Ascending aorta (tissue), 2 donors: ENCODE measurements at regions not wholly inside any gene's neighbourhood (a gene's known extent, or its start where the extent isn't known, plus 50 kb on each side); places are given as distances from the start of the nearest gene placed in this dataset.

Experiments
- DNase-seq, 2 donors: peaks; one replicate each; pipeline ENCODE4 v3.0.0-alpha.2; 2019; ENCODE audit warnings: low spot score in 2 of 2
- H3K27ac ChIP-seq, 2 donors: fragments of 200-600 bp; sonication (generic); one replicate each; pipeline ENCODE4 v1.5.1; 2016 to 2017; ENCODE audit warnings: mild to moderate bottlenecking in 1 of 2
- H3K27me3 ChIP-seq: fragments of 200-600 bp; sonication (generic); one replicate; pipeline ENCODE4 v1.5.1; 2017
- H3K36me3 ChIP-seq, 2 donors: fragments of 200-600 bp; sonication (generic); one replicate each; pipeline ENCODE4 v1.5.1; 2016
- H3K4me1 ChIP-seq, 2 donors: fragments of 200-600 bp; sonication (generic); one replicate each; pipeline ENCODE4 v1.5.1; 2016 to 2017; ENCODE audit warnings: mild to moderate bottlenecking in 1 of 2
- H3K4me3 ChIP-seq, 2 donors: fragments of 200-600 bp; sonication (generic); one replicate each; pipeline ENCODE4 v1.5.1; 2016 to 2017; ENCODE audit warnings: mild to moderate bottlenecking in 1 of 2
- H3K9me3 ChIP-seq, 2 donors: fragments of 200-600 bp; sonication (generic); one replicate each; pipeline ENCODE4 v1.5.1; 2016
- CTCF ChIP-seq, 3 experiments: fragments of 200-600 bp in 2 of 3; fragments of 450-650 bp in 1 of 3; sonication (generic) in 2 of 3; IDR thresholded peaks; one replicate each; pipeline ENCODE4 v1.5.1; 2016 to 2019; ENCODE audit warnings: antibody characterized with exemption in 3 of 3, mild to moderate bottlenecking in 1 of 3, moderate library complexity in 1 of 3
- intact Hi-C: fragments of 100-400 bp; cut with DNase I; formaldehyde crosslinking; loops from one replicate; pipeline ENCODE4 v1.15.1; 2023

GRCh38 chr10:91156196-91156595, 64.3 kb upstream of the PCGF5 start:
- Histone ChIP-seq H3K4me1 (no peaks in the 10 kb centered on the region), H3K27me3 (no peaks in the 10 kb centered on the region), H3K36me3 (no peaks in the 10 kb centered on the region), H3K4me3 (no peak overlapping the region), H3K9me3 (no peaks in the 10 kb centered on the region), H3K27ac (no peak overlapping the region)
- intact Hi-C loops: no loop called here
- TF ChIP-seq CTCF (IDR thresholded peaks at IDR 0.05): no peak
- DNase-seq: no peak

- Histone ChIP-seq H3K4me1 (no peaks in the 10 kb centered on the region), H3K27ac (no peak overlapping the region), H3K27me3 (no peaks in the 10 kb centered on the region), H3K9me3 (no peaks in the 10 kb centered on the region), H3K36me3 (no peaks in the 10 kb centered on the region), H3K4me3 (no peak overlapping the region)
- intact Hi-C loops: no loop called here
- TF ChIP-seq CTCF (IDR thresholded peaks at IDR 0.05): no peak
- DNase-seq: no peak
Measured at GRCh38 chr10:91159254-91159783, 61.1 kb upstream of the PCGF5 start.

GRCh38 chr10:91162050-91162494, 58.4 kb upstream of the PCGF5 start:
- H3K9me3 ChIP-seq: no peaks in the 10 kb centered on the region
- H3K27me3 ChIP-seq: no peaks in the 10 kb centered on the region
- peak overlapping the region; percentile 81 to 94 for H3K4me3 ChIP-seq
- peak overlapping the region; percentile 89 to 96 for H3K27ac ChIP-seq
- DNase-seq: no peak
- intact Hi-C loops: loop anchor here (2.0 to 5.0 kb wide), 5 partner anchors 85 to 635 kb away; partner anchors contain the start of gene TNKS2
- TF ChIP-seq CTCF (IDR thresholded peaks at IDR 0.05): no peak
- peaks cover 0 to 8% of the 10 kb centered on the region in 2 donors for H3K4me1 ChIP-seq
- H3K36me3 ChIP-seq: no peaks in the 10 kb centered on the region

- H3K4me1 ChIP-seq: peaks cover 0 to 9% of the 10 kb centered on the region in 2 donors
- peak overlapping the region; percentile 81 to 94 for H3K4me3 ChIP-seq
- TF ChIP-seq CTCF (IDR thresholded peaks at IDR 0.05): peak in 1 of 3 experiments; percentile 23
- intact Hi-C loops: loop anchor here (1.0 to 5.0 kb wide), 6 partner anchors 28 to 635 kb away; partner anchors contain the start of gene TNKS2
- no peaks in the 10 kb centered on the region for H3K9me3 ChIP-seq
- no peaks in the 10 kb centered on the region for H3K27me3 ChIP-seq
- H3K36me3 ChIP-seq: no peaks in the 10 kb centered on the region
- DNase-seq: peak in 1 of 2 donors; percentile 90
- peak overlapping the region; percentile 96 to 98 for H3K27ac ChIP-seq
Measured at GRCh38 chr10:91162495-91163268, 57.8 kb upstream of the PCGF5 start.

- intact Hi-C loops: loop anchor here (1.0 to 5.0 kb wide), 6 partner anchors 27 to 634 kb away; partner anchors contain the start of gene TNKS2
- TF ChIP-seq CTCF (IDR thresholded peaks at IDR 0.05): peak in 1 of 3 experiments; percentile 19
- Histone ChIP-seq H3K4me3 (peak overlapping the region; percentile 81 to 94), H3K9me3 (no peaks in the 10 kb centered on the region), H3K27ac (peak overlapping the region; percentile 96 to 98), H3K36me3 (no peaks in the 10 kb centered on the region), H3K27me3 (no peaks in the 10 kb centered on the region), H3K4me1 (peaks cover 0 to 9% of the 10 kb centered on the region in 2 donors)
- DNase-seq: peak in 1 of 2 donors; percentile 81
Measured at GRCh38 chr10:91163269-91163868, 57.1 kb upstream of the PCGF5 start.
